SHP77 treated with DMSO at 0.1 percent for 48 hours (cell line): ENCODE measurements at regions not wholly inside any gene's neighbourhood (a gene's known extent, or its start where the extent isn't known, plus 50 kb on each side); places are given as distances from the start of the nearest gene placed in this dataset.

Experiments
- DNase-seq: peaks from one replicate; lab custom pipeline; 2025; lab: John Stamatoyannopoulos, UW

DNA sequence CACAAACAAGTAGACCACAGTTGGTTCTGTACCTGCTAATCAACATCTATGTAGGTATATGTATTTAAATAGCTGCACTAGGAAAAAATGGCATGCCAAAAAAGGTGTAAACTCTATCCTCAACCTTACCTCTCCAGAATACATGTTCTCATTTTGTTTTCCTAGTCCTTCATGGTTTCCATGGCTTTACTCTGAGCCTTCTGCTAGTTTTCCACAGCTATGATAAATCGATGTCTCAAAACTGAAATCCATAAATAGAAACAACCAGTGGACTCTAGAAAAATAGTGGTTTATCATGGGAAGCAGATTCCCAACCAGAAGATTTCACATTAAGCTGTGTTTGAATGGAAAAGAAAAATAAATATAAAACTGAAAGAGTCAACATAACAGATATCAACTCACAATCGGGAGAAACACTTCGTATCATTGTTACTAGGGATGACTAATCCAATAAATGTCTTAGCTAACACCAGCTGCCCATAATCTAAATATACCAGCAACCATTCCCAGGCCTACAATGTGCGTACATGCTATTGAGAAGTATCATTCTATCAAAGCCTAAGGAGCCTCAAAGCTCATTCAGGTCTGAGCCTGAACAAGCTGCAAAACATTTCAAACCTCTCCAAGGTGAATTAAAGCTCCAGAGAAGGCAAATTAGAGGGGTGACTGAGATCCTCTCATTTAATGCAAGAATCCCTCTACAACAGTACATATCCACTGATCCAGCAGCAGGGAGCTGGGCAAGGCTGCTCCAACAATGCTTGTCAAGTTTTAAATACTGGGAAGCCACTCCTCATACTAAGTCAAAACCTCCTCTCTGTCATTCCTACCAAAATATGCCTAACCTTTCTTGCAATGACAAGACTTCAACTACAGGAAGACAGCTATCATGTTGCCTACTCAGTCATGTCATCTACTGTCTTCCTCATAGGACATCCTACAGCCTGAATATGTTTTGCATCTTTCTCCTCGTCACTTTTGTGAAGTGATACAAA lies 90.2 kb downstream of the KCTD12 start:
- DNase-seq = peak; percentile 71

DNA sequence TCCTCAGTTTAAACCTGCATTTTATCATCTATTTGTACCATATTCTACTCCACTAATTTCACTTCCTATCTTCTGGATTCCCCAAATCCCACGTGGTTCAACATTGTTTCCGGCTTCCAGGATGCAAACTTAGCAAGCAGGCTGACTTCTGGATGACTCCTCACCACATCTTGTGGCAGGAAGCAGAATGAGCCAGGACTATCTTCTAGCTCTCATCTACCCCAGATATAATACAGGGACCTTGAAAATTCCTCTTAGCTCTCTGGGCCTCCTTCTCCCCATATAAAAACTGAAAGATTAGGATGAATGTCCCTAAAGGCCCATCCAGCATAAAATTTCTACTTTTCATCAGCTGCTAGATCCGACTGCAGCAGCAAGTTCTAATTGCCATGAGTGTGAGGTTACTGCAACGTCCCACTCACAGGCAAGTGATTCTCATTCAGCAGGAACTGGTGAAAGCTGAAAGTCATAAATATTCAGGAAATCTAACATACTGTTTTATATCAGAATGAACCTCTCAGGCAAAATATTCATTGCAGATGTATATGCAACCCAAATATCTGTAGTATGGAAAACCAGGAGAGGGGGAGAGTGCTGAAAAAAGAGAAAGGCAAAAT lies 93.4 kb downstream of the KCTD12 start:
- no peak for DNase-seq

- DNase-seq = peak; percentile 76
These were observed 95.0 kb downstream of the KCTD12 start for GRCh38 chr13:76790980-76791819.

DNA sequence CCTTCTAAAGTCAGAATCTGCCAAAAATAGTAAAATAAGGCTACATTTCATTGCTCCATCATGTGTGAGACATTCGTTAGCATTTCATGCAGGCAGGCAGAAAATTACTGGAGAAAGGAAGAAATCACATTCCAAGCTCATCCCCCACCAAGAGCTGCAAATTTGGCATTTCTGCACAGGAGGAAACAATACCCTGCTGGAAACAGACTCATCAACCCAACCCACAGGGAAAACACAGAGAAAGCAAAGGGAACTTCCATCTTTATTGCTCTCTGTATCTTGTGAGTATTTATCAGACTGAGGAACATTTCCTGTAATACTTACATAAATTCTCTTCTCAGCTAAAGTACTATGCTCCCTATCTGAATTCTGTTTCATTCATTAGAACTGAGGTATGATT lies 95.7 kb downstream of the KCTD12 start:
- DNase-seq = no peak

DNA sequence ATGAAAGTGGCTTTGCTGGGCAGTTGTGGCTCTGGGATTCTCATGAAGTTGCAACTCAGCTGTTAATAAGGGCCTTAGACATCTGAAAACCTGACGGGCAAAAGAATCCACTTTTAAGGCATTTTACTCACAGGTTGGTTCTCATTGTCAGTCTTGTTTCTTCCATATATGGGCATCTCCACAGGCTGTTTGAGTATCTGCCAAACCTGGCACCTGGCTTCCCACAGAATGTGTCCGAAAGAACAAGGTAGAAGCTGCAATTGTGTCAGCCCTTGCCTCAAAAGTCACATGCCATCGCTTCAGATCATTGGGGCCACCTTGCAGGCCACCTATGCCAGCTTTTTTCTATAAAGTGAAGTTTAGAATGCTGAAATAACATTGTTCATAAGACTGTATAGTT lies 102.4 kb downstream of the KCTD12 start:
- peak; percentile 67 for DNase-seq

DNA sequence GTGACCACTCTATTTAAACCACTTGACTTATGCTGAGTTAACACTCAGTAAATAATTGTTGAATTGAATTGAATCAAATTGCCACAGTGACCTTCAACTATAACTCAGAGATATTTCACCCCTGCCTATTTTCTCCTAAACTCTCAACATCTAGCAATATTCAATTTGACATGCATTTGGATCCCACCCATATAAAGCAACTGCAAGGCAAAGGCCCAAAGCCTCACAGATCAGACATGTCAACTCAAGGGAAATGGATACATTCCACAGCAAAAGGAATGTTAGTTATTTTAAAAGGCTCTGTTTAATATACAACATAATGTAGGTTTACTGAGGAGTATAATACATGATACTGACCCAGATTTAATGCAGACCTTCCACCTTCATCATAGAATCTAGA lies 107.4 kb downstream of the KCTD12 start:
- DNase-seq = no peak

- no peak for DNase-seq
These were observed 109.1 kb downstream of the KCTD12 start for GRCh38 chr13:76777096-76777495.

GRCh38 chr13:76775088-76775740 lies 111.0 kb downstream of the KCTD12 start:
- DNase-seq = no peak

DNA sequence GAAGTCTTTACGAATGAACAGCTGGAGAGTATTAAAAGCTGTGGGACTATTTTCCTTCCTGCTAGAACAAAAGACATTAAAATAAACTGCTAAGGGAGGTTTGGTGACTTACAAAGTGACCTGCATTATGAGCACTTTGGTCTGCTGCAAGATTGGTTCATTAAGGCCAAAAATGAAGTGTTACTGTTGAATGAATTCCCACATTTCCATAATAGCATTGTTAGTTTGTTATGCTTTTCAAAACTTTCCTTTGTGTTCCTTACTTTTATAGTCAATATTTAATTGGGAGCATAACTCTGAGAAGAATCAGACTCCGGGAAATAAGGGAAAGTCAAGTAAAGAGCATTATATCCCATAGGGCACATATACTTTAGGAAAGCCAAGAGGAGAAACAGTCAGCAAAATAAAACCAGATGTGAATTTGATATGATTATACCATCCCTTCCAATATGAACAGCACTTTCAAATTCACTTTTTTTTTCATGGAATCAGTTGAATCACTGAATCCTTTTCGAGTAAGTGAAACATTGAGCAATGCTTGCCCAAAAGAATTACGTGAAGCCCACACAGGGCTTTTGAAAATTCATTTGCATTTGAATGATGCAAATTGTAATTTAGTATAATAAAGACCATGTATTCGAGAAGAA lies 112.6 kb downstream of the KCTD12 start:
- DNase-seq = no peak

GRCh38 chr13:76772241-76772640 lies 114.0 kb downstream of the KCTD12 start:
- no peak for DNase-seq

GRCh38 chr13:76769271-76769791 lies 116.9 kb downstream of the KCTD12 start:
- no peak for DNase-seq

GRCh38 chr13:76768384-76768783 lies 117.8 kb downstream of the KCTD12 start:
- DNase-seq = no peak

DNA sequence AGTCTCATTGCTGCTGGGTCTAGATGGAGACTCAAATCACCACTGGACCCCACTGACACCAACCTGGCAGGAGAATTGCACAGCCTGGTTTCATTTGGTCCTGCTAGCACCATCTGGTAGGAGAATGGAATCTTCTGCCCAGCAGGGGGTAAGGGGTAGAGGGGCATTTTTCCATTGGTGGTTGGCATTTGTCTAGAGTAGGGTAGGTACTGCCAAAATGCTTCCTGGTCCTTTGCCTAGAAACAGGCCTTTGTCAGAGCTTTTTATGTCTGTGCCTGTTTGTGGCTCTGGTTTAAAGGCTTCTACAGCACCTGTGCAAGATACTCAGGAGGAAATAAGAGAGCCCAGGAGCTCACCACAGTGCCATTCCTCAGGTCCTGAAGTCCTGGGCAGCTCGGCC lies 121.3 kb downstream of the KCTD12 start:
- no peak for DNase-seq

DNA sequence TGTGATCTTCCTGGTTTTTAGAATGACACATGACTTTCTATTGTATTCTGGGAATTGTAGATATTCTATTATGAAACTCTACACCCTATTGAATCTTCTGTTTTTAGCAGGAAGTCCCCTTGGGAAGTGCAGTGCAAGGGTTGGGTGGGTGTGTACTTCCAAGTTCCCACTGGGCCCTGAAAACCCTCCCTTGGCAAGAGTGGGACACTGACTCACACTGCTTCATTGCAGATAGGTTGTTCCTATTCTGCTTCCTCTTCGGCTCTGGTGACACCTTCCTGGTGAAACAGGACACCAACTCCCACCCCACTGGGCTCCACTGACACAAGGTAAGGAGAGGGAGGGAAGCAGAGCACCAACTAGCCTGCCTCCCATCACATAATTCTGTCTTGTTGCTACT lies 121.8 kb downstream of the KCTD12 start:
- DNase-seq = no peak

DNA sequence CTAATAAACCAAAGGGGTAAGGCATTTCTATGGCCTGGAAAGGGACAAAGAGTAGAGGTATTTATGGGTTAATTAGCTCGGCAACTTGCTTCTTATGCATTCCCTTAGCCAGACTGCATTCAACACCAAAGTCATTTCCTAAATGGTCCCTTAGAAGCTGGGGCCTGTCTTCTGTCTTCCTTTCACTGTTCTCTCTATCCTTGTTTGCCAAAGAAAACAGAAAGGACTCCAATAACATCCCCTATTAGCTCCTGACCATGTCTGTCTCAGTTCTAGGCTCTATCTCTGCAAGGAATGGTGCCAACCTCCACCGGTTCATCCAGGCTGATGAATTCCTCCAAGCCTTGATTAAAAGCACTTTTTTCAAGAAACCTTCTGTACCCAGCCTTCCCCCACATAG lies 123.5 kb downstream of the KCTD12 start:
- no peak for DNase-seq

GRCh38 chr13:76759877-76760276 lies 126.3 kb downstream of the KCTD12 start:
- no peak for DNase-seq

DNA sequence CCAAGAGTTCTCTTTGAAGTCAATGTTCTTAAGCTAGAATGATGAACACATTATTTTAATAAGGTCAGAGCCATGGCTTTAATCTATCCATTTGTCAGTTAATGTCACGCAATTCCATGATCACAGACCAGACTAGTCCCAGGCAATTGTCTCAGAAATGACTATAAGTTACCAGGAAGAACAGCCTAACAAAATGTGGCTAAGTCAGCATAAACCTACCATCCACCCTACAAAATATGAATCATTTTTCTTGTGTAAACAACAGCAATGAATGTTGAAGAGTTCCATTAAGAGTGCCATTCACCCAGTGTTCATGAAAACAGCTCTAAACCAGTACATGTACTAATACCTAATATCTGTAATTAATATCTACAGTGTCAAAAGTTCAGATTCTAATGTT lies 127.5 kb downstream of the KCTD12 start:
- DNase-seq = no peak

DNA sequence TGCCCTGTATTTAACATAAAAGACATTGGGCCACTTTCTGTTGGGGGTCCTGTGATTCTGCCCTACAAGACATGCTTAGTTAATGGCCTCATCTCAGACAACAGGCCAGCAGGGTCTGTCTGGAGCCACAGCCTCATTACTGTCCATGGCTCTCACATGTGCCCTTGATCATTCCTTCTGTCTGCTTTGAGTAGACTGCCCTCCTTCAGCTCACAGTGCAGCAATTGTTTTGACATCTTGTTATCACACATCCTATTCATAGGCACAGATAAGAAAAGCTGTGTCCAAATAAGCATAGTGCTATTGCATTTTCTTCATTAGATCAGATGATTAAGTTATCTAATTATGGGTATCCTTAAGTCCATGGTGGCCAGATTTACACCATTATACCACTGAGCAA lies 127.9 kb downstream of the KCTD12 start:
- DNase-seq = no peak

DNA sequence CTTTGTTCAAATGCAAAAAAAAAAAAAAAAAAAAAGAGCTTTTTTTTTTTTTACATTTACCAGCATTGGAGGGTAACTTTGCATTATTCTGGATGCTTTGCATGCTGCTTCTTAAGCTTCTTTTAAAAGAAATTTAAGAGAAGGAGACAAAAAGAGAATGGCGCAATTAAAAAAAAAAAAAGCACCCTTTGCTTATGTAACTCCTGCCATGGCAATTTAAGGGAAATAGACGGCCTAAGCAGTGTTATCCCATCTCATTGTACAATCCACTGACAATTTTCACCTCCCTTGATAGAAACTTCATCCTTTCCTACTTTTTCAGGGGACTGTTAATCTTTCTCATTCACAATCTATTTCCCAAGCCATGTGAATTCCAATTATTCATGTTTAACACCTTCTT lies 129.8 kb downstream of the KCTD12 start:
- DNase-seq = no peak

DNA sequence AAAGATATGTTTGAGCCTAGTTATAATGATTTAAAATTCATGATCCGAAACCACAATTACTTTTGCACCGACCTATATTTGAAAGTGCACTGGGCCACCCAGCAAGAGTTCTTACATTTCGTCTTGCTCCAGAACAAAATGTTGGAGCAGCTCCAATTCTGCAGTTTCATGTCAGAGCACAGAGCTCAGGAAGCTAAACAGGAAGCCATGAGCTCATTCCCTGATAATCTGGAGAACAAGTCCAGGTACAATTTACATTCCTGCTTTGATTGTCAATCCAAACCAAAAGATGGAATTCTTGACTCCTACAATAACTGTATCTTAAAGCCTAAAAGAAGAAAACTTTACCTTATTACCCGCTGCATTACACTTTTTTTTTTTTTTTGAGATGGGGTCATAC lies 131.8 kb downstream of the KCTD12 start:
- DNase-seq = no peak

DNA sequence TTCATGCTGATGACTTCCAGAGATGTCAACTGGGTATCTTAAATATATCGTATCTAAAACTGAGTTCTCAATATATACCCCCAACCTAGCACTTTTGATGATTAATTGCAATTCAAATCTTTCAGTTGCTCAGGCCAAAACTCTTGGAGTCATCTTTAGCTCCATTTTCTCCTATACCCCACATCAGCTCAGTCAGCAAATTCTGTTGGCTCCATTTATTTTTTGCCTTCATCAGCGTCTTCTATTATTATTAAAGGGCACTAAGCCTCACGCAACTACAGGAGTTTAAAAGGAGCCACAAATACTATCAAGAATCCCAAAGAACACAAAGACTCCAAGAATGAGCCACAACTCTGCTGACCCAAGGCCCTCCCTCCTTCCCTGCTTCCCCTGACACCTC lies 134.9 kb downstream of the KCTD12 start:
- DNase-seq = no peak
